ENCODE measurements at regions not wholly inside any gene's neighbourhood (a gene's known extent, or its start where the extent isn't known, plus 50 kb on each side); places are given as distances from the start of the nearest gene placed in this dataset.

DNA sequence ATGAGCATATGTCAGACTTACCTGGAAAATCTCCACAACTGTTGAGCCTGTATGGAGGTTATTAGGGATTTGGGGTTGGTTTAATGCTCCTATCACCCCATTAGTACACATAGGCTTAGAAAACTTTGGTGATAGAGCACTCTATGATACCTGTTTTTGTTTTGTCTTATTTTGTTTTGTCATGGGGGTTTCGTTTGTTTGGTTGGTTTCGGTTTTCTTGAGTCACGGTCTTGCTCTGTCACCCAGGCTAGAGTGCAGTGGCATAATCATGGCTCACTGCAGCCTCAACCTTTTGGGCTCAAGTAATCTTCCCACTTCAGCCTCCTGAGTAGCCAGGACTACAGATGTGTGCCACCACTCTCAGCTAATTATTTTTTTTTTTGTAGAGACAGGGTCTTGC, 70.0 kb downstream of the MZT1 start:
- ATAC-seq, result no peak
- H3K9me3 Mint-ChIP-seq, result no peaks in the 10 kb centered on the region
- H3K27me3 Mint-ChIP-seq (ENCODE audit: low read depth), result peaks cover 22% of the 10 kb centered on the region
- H3K36me3 Mint-ChIP-seq (ENCODE audit: insufficient read depth), result no peaks in the 10 kb centered on the region
- no peak overlapping the region for H3K4me3 Mint-ChIP-seq
- no peaks in the 10 kb centered on the region for H3K4me1 Mint-ChIP-seq (ENCODE audit: low read depth)
- no peak for DNase-seq

DNA sequence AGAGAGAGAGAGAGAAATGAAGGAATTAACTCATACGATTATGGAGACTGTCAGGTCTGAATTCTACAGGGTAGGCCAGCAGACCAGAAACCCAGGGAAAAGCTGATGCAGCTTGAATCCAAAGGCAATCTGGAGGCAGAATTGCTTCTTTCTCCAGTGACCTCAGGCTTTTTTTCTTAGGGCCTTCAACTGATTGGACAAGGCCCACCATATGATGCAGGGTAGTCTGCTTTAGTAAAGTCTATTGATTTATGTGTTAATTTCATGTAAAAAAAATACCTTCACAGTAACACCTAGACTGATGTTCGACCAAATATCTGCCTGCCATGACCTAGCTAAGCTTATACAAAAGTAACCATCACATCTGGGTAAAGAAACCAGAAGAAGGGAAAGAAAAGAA, 71.1 kb downstream of the MZT1 start:
- H3K4me3 Mint-ChIP-seq, result no peak overlapping the region
- peaks cover 17% of the 10 kb centered on the region for H3K27me3 Mint-ChIP-seq (ENCODE audit: low read depth)
- no peaks in the 10 kb centered on the region for H3K9me3 Mint-ChIP-seq
- DNase-seq (no peak), ATAC-seq (no peak)
- H3K36me3 Mint-ChIP-seq (ENCODE audit: insufficient read depth), result no peaks in the 10 kb centered on the region
- no peaks in the 10 kb centered on the region for H3K4me1 Mint-ChIP-seq (ENCODE audit: low read depth)

DNA sequence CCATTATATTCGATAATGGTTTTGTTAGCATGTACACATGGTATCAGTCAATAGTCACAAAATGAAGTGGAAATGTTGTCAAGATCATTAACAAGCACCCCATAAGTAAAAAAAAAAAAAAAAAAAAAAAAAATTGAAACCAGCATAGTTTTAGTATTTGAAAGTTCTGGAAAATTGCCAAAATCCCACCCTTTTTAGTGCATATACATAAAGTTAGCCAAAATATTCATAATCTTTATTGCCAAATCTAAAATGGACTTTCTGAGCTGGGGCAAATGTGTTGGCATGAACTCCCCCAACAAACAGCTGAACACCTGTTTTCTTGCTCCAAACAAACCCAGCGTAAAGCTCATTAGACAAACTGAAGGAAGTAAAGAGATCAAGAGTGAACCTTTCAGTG, 73.9 kb downstream of the MZT1 start:
- Mint-ChIP-seq H3K4me3 (no peak overlapping the region), H3K36me3 (ENCODE audit: insufficient read depth) (no peaks in the 10 kb centered on the region), H3K27me3 (ENCODE audit: low read depth) (peaks cover 19% of the 10 kb centered on the region), H3K9me3 (no peaks in the 10 kb centered on the region), H3K4me1 (ENCODE audit: low read depth) (no peaks in the 10 kb centered on the region)
- DNase-seq (no peak), ATAC-seq (no peak)

DNA sequence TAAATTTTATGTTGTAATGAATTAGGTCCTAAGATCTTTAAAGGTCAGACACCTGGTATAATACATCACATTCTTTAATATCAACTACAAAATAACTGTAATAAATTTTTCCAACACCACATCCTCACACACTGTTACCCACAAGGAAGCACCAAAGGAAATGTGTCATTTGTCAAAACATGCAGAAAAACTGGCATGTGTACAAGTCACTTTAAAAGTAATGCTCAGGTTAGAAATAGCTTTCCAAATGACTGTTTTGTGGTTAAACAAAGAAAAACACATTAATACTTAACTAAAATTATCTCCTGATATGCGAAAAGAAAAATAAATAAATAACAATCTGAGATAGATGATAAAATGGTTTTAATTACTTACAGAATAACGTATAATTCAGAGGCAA, 74.7 kb downstream of the MZT1 start:
- Mint-ChIP-seq H3K4me3 (no peak overlapping the region), H3K27me3 (ENCODE audit: low read depth) (peaks cover 15% of the 10 kb centered on the region), H3K9me3 (no peaks in the 10 kb centered on the region), H3K36me3 (ENCODE audit: insufficient read depth) (no peaks in the 10 kb centered on the region), H3K4me1 (ENCODE audit: low read depth) (no peaks in the 10 kb centered on the region)
- no peak for ATAC-seq
- no peak for DNase-seq

DNA sequence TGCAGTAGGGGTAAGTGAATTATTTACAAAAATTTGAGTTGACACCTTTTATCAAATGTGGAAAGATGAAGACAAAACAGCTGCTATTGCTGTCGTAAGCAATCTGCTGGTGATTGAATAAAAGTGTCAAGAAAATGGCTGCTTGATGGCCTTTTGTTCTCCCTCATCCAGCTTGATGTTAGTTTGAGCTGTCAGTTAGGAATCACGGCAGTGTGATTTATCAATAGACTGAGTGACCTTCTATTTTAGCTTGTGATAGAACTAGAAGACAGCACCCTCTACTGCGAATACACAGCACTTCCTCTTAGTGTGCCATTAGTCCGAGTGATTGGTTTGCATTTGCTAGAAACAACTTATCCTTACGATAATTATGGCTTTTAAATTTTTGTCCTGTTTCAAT, 76.3 kb downstream of the MZT1 start:
- H3K27me3 Mint-ChIP-seq (ENCODE audit: low read depth), result peaks cover 12% of the 10 kb centered on the region
- H3K36me3 Mint-ChIP-seq (ENCODE audit: insufficient read depth), result no peaks in the 10 kb centered on the region
- ATAC-seq, result no peak
- no peak overlapping the region for H3K4me3 Mint-ChIP-seq
- H3K9me3 Mint-ChIP-seq, result no peaks in the 10 kb centered on the region
- DNase-seq, result no peak
- no peaks in the 10 kb centered on the region for H3K4me1 Mint-ChIP-seq (ENCODE audit: low read depth)

DNA sequence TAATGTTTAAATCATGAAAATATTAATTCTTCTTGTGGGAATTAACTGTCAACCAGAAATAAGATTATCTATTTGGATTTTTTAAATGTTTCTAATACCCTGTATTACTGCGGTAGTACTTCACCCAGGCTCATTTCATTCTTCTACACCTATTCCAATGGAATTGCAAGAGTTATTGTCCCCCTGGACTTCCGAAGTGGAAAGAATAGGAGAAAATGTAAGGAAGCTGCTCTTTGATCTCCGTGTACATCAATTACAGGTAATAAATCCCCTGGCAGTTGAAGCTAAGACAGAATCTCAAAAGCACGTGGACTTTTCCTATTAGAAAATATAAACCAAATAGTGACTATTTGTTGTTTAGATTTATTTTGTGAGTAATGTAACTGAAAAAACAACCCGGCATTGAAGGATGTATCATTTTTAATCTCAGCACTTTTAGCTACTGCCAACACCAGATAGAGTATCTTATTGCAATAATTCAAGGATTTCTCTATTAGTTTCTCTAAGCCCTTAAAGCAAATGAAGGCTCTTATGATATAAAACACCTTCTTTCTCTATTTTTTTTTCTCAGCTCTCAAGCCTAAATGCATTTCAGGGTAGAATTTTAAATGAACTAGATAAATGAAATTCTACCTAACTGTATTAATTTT, 77.3 kb downstream of the MZT1 start:
- no peak for ATAC-seq
- Mint-ChIP-seq H3K27me3 (ENCODE audit: low read depth) (peaks cover 14% of the 10 kb centered on the region), H3K9me3 (no peaks in the 10 kb centered on the region), H3K4me1 (ENCODE audit: low read depth) (no peaks in the 10 kb centered on the region), H3K36me3 (ENCODE audit: insufficient read depth) (no peaks in the 10 kb centered on the region), H3K4me3 (no peak overlapping the region)
- no peak for DNase-seq

DNA sequence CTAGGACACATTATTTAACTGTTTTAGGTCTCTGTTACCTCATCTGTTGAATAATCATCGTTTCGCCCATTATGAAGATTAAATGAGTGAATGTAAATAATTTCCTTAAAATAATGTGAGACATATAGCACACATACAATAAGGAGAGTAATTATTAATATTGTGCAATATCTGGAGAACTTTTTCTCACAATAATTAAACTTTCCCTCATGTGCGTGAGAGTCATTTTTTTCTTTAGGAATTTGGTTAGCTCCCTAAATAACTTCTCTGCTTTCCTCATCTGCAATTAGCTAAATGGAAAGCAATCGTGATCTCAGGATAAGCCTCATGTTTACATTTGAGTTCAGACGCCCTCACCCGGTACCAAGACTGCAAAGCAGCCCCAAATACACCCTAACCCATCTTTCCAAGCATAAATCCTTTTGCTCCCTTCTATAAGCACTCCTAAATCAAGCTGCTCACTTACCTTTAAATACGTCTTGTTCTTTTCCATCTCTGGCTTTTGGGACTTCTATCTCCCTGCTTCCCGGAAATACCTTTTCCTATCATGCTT, 78.8 kb downstream of the MZT1 start:
- Mint-ChIP-seq H3K36me3 (ENCODE audit: insufficient read depth) (no peaks in the 10 kb centered on the region), H3K4me3 (no peak overlapping the region), H3K9me3 (no peaks in the 10 kb centered on the region), H3K27me3 (ENCODE audit: low read depth) (peaks cover 12% of the 10 kb centered on the region), H3K4me1 (ENCODE audit: low read depth) (no peaks in the 10 kb centered on the region)
- no peak for DNase-seq
- ATAC-seq, result no peak

DNA sequence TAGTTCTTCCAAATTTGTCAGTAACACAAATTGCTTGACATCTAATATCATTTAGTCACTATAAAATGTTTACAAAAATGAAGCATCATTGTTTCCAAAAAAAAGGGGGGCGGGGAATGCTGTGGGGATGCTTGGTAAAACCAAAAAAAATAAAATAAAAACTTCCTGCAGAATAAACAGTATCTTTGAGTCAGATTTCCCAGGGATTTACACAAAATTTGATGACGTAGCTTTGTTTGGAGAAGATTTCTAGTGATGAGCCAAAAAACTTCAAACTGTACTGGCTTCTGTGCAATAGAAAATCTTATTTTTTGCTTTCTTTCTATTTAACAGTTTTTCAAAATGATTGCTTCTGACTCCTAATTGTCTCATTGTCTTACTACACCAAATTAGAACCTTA, 80.0 kb downstream of the MZT1 start:
- no peak for ATAC-seq
- peaks cover 11% of the 10 kb centered on the region for H3K27me3 Mint-ChIP-seq (ENCODE audit: low read depth)
- no peaks in the 10 kb centered on the region for H3K4me1 Mint-ChIP-seq (ENCODE audit: low read depth)
- H3K9me3 Mint-ChIP-seq, result no peaks in the 10 kb centered on the region
- DNase-seq, result no peak
- no peak overlapping the region for H3K4me3 Mint-ChIP-seq
- no peaks in the 10 kb centered on the region for H3K36me3 Mint-ChIP-seq (ENCODE audit: insufficient read depth)

DNA sequence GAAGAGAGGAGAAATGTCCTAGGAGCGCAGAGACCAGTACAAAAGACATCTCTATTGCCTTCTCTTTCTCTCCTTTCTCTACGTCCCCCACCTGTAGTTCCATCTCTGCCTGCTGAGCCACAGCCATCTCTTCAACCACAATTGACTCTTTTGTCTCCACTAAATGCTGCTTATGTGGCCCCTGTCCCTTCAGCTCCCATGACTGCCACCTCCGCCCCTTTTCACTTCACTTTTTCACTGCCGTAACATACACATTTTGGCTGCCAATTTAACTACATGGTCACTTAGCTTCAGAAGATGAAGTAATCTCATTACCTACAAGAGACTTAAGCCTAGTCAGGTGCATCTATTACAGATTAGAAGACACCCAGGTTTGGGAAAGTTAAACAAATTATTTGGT, 81.9 kb downstream of the MZT1 start:
- ATAC-seq, result no peak

DNA sequence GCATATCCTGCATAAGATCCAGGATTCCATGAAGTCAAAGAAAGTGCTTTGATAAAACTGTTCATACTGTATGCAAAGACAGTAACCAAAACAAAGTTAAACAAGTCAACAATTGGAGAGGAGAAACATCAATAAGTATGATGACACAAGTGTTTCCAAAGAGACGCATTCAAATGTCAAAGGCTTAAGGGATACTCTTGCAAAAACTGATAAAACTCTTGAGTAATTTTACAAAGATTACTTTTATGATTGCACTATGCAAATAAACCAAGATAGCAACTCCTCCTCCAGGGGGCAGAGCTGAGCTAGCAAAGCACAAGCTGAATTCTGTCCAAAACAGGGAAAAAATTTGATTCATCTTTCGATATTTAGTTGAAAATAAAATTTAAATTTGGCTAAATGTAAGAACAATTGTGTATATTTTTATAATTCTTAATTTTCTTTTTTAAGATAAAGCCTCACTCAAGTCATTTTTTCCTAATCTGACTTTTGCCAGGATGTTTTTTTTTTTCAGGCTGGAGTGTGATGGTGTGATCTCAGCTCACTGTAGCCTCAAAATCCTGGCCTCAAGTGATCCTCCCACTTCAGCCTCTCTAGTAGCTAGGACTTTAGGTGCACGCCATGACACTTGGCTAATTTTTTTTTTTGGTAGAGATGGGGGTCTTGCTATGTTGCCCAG, 84.0 kb downstream of the MZT1 start:
- DNase-seq, result peak; percentile 28
- H3K4me3 Mint-ChIP-seq, result no peak overlapping the region
- H3K36me3 Mint-ChIP-seq (ENCODE audit: insufficient read depth), result no peaks in the 10 kb centered on the region
- peaks cover 7% of the 10 kb centered on the region for H3K27me3 Mint-ChIP-seq (ENCODE audit: low read depth)
- no peaks in the 10 kb centered on the region for H3K9me3 Mint-ChIP-seq
- no peaks in the 10 kb centered on the region for H3K4me1 Mint-ChIP-seq (ENCODE audit: low read depth)
- no peak for ATAC-seq

More for the DNA sequence above, 81.9 kb downstream of the MZT1 start:
- no peaks in the 10 kb centered on the region for H3K36me3 Mint-ChIP-seq (ENCODE audit: insufficient read depth)
- H3K27me3 Mint-ChIP-seq (ENCODE audit: low read depth), result peaks cover 10% of the 10 kb centered on the region
- no peaks in the 10 kb centered on the region for H3K9me3 Mint-ChIP-seq
- no peaks in the 10 kb centered on the region for H3K4me1 Mint-ChIP-seq (ENCODE audit: low read depth)
- no peak overlapping the region for H3K4me3 Mint-ChIP-seq
- no peak for DNase-seq

DNA sequence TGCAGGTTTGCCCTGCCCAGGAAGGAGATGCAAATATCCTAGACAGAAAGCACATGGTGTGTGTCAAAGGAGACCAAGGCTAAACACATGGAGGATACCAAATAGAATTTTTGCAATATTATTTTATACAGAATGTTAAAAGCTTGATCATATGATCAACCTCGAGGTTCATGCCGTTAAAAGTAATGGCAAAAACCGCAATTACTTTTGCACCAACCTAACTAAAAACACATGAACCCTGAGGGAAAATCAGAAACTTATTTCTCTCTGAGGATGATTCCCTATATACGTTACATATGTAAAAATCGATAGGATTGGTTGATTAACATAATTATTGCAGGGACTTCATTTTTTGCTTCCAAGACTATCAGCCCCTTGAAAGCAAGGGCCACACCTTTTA, 88.1 kb downstream of the MZT1 start:
- H3K4me1 Mint-ChIP-seq (ENCODE audit: low read depth), result no peaks in the 10 kb centered on the region
- H3K27me3 Mint-ChIP-seq (ENCODE audit: low read depth), result peaks cover 3% of the 10 kb centered on the region
- ATAC-seq (no peak), DNase-seq (no peak)
- H3K4me3 Mint-ChIP-seq, result no peak overlapping the region
- H3K36me3 Mint-ChIP-seq (ENCODE audit: insufficient read depth), result no peaks in the 10 kb centered on the region
- H3K9me3 Mint-ChIP-seq, result no peaks in the 10 kb centered on the region

DNA sequence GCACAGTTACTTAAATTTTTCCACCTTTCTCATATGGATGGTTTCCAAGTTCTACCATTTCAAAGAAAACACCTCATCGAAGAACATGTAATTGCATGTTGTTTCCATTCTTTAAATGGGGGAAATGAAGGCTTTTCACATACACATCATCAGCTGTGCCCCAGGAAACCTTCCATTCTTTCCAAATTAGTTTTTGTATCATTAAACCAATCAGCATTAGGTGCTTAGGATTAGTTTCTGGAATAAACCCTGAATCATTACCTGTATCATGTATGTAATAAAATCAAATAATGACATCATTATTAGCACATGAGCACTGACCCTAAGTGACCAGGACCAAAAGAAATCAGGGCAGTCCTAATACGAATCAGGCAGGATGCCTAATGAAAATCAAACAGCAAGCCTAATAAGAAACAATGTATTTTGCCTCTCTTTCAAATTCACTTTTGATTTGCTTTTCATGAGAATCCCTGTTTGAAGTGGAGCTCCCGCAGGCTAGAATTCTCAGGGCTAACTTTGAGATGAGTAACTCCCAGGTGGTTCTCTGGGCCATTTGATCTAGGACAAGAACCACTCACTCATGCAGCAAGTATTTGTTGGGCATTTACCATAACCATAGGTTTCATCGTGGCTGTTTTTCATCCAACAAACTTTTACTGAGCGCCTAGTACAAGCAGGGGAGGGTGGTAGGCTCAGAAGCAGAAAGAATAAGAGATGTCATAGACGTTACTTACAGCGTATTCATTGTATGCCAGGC, 89.2 kb downstream of the MZT1 start:
- H3K27me3 Mint-ChIP-seq (ENCODE audit: low read depth), result peaks cover 3% of the 10 kb centered on the region
- H3K4me1 Mint-ChIP-seq (ENCODE audit: low read depth), result no peaks in the 10 kb centered on the region
- no peaks in the 10 kb centered on the region for H3K9me3 Mint-ChIP-seq
- ATAC-seq (no peak), DNase-seq (no peak)
- no peak overlapping the region for H3K4me3 Mint-ChIP-seq
- H3K36me3 Mint-ChIP-seq (ENCODE audit: insufficient read depth), result no peaks in the 10 kb centered on the region

DNA sequence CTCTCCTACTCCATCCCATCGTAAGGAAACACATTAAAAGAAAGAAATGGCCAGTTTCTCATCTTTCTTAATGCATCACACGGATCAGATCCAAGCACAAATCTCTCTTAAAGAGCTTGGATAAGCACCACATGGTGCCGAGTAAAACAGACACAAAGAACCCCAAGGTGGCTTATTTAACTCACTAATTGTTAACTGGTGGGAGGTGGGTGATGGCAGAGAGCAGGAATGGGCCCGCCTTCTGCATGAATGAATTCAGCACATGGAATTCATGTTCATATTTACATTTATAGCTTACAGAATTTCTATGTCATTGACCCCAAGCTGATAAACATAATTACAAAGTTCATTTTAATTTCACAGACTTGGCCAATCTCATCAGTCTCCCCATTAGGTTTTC, 89.9 kb downstream of the MZT1 start:
- H3K4me3 Mint-ChIP-seq, result no peak overlapping the region
- no peak for ATAC-seq
- H3K27me3 Mint-ChIP-seq (ENCODE audit: low read depth), result peaks cover 3% of the 10 kb centered on the region
- no peak for DNase-seq
- H3K9me3 Mint-ChIP-seq, result no peaks in the 10 kb centered on the region
- no peaks in the 10 kb centered on the region for H3K36me3 Mint-ChIP-seq (ENCODE audit: insufficient read depth)
- H3K4me1 Mint-ChIP-seq (ENCODE audit: low read depth), result no peaks in the 10 kb centered on the region

DNA sequence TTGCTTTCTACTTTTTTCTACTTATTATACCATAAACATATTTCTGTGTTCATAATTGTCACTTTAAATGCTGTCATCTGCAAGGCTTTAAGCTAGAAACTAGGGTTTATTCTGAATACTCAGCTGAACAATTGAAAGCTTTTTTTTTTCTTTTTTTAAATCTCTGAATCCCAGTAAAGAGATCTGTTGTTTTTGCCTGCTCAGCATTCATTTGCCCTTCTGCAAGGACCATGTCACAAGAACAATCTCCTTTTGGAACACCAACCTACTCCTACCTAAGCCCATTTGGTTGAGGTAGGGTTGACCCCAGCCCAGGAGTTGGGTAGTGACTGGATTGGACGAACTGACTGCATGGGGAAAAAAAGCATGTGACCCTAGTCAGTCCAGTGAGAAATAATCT, 92.6 kb downstream of the MZT1 start:
- Mint-ChIP-seq H3K27me3 (ENCODE audit: low read depth) (no peaks in the 10 kb centered on the region), H3K9me3 (no peaks in the 10 kb centered on the region), H3K4me1 (ENCODE audit: low read depth) (no peaks in the 10 kb centered on the region), H3K4me3 (no peak overlapping the region), H3K36me3 (ENCODE audit: insufficient read depth) (no peaks in the 10 kb centered on the region)
- DNase-seq, result no peak
- ATAC-seq, result no peak

DNA sequence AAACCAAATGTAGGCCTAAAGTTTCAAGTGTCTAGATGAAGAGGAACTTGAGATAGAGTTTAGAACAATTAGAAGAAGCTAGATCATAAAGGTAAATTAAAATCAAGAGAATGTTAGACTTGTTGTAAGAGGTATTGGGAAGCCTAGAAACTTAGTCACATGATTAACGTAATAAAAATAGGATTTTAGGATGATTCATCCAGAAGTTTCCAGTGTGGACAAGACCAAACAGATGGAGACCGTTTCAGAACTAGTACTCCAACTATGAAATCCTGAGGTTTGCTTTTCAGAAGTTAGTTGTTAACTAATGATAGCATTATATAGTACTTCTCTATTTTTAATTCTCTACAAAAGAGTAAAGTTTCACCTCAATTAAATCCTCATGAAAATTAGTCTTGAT, 104.9 kb downstream of the MZT1 start:
- no peaks in the 10 kb centered on the region for H3K36me3 Mint-ChIP-seq (ENCODE audit: insufficient read depth)
- no peaks in the 10 kb centered on the region for H3K4me1 Mint-ChIP-seq (ENCODE audit: low read depth)
- DNase-seq (no peak), ATAC-seq (no peak)
- peaks cover 7% of the 10 kb centered on the region for H3K27me3 Mint-ChIP-seq (ENCODE audit: low read depth)
- H3K9me3 Mint-ChIP-seq, result no peaks in the 10 kb centered on the region
- no peak overlapping the region for H3K4me3 Mint-ChIP-seq

All from activated T-cell treated with anti-CD3 and anti-CD28 coated beads, Interleukin-2, amount 50 U/mL, for 4 hours (primary cell).